Gastroesophageal sphincter (tissue), 4 donors: ENCODE measurements at regions not wholly inside any gene's neighbourhood (a gene's known extent, or its start where the extent isn't known, plus 50 kb on each side); places are given as distances from the start of the nearest gene placed in this dataset.
A peak's percentile ranks its signal among the peaks of the same experiment; 100 is the strongest.

Experiments used
- ATAC-seq: fragments of 150-250 bp; one replicate; pipeline ENCODE4 v1.9.1; 2016; ENCODE audit warnings: mild to moderate bottlenecking, moderate library complexity
- H3K27ac ChIP-seq, 4 donors: fragments of 200-600 bp; sonication (generic) in 3 of 4; 1 replicate in 3 of 4; 2 replicates in 1 of 4; pipeline ENCODE4 v1.5.1; 2016 to 2019
- H3K27me3 ChIP-seq: fragments of 200-600 bp; sonication (generic); one replicate; pipeline ENCODE4 v1.5.1; 2019
- H3K36me3 ChIP-seq, 2 donors: fragments of 200-600 bp; sonication (generic); one replicate each; pipeline ENCODE4 v1.5.1; 2019; ENCODE audit warnings: control low read depth in 1 of 2
- H3K4me1 ChIP-seq, 3 donors: fragments of 200-600 bp; sonication (generic); 1 replicate in 2 of 3; 2 replicates in 1 of 3; pipeline ENCODE4 v1.5.1; 2016 to 2019; ENCODE audit warnings: control low read depth in 2 of 3
- H3K4me3 ChIP-seq, 2 donors: fragments of 200-600 bp; sonication (generic); one replicate each; pipeline ENCODE4 v1.5.1; 2019; ENCODE audit warnings: mild to moderate bottlenecking in 1 of 2, moderate library complexity in 1 of 2
- H3K9me3 ChIP-seq, 3 donors: fragments of 200-600 bp; sonication (generic); one replicate each; pipeline ENCODE4 v1.5.1; 2017 to 2019; ENCODE audit warnings: control low read depth in 2 of 3
- EP300 ChIP-seq: sonication (generic); formaldehyde crosslinking; IDR thresholded peaks from one replicate; pipeline ENCODE4 v1.6.1; 2017; ENCODE audit warnings: antibody characterized with exemption, mild to moderate bottlenecking
- POLR2A ChIP-seq, 2 donors: fragments of 450-650 bp; IDR thresholded peaks; one replicate each; pipeline ENCODE4 v1.6.1; 2017; ENCODE audit warnings: antibody characterized with exemption in 2 of 2, mild to moderate bottlenecking in 2 of 2, moderate library complexity in 1 of 2
- POLR2AphosphoS5 ChIP-seq: sonication (generic); formaldehyde crosslinking; IDR thresholded peaks from one replicate; pipeline ENCODE4 v1.6.1; 2017; ENCODE audit warnings: antibody characterized with exemption
- WGBS, 2 donors: methylation state at CpG; one replicate each; pipeline ENCODE4 v1.1.5; 2018; ENCODE audit warnings: low coverage in 1 of 2; 5-methylcytosine and 5-hydroxymethylcytosine counted together
- TF ChIP-seq, protein P1 (sequence below), 4 experiments: fragments of 200-600 bp in 2 of 4; fragments of 450-650 bp in 2 of 4; sonication (generic) in 1 of 4; IDR thresholded peaks; one replicate each; pipeline ENCODE4 v1.5.1; 2017 to 2019; ENCODE audit warnings: antibody characterized with exemption in 4 of 4, mild to moderate bottlenecking in 2 of 4, moderate library complexity in 2 of 4

DNA sequence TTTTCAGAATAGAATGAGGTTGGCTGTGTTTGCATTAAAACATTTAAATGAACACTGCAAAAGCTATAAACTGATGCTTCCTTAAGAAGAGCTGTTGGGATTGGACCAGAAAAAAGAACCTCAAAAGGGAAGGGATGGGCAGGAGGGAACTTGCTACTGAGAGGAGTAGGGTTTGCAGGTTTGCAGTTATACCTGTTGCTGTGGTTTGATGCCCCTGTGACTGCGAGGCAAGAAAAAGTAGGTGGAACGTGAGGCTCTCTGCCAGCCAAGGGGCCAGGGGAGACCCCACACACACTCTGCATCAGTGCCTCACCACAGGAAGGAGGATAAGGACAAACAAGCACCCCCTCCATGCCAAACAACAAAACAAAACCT is 197.2 kb downstream of the BCAS1 start:
- no peak for ATAC-seq
- H3K4me1 ChIP-seq, result peaks cover 2 to 20% (median 4%) of the 10 kb centered on the region in 3 donors
- no peaks in the 10 kb centered on the region for H3K27me3 ChIP-seq
- TF ChIP-seq, protein P1, sequence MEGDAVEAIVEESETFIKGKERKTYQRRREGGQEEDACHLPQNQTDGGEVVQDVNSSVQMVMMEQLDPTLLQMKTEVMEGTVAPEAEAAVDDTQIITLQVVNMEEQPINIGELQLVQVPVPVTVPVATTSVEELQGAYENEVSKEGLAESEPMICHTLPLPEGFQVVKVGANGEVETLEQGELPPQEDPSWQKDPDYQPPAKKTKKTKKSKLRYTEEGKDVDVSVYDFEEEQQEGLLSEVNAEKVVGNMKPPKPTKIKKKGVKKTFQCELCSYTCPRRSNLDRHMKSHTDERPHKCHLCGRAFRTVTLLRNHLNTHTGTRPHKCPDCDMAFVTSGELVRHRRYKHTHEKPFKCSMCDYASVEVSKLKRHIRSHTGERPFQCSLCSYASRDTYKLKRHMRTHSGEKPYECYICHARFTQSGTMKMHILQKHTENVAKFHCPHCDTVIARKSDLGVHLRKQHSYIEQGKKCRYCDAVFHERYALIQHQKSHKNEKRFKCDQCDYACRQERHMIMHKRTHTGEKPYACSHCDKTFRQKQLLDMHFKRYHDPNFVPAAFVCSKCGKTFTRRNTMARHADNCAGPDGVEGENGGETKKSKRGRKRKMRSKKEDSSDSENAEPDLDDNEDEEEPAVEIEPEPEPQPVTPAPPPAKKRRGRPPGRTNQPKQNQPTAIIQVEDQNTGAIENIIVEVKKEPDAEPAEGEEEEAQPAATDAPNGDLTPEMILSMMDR (IDR thresholded peaks at IDR 0.05), result no peak
- TF ChIP-seq EP300 (no peak), POLR2A (IDR thresholded peaks at IDR 0.05) (no peak), POLR2AphosphoS5 (no peak)
- H3K4me3 ChIP-seq, result no peak overlapping the region
- no peak overlapping the region for H3K27ac ChIP-seq
- no peaks in the 10 kb centered on the region for H3K36me3 ChIP-seq
- WGBS, 2 donors, result 75 to 85% methylated on average over 2 of the region's 2 CpGs
- H3K9me3 ChIP-seq, result no peaks in the 10 kb centered on the region

DNA sequence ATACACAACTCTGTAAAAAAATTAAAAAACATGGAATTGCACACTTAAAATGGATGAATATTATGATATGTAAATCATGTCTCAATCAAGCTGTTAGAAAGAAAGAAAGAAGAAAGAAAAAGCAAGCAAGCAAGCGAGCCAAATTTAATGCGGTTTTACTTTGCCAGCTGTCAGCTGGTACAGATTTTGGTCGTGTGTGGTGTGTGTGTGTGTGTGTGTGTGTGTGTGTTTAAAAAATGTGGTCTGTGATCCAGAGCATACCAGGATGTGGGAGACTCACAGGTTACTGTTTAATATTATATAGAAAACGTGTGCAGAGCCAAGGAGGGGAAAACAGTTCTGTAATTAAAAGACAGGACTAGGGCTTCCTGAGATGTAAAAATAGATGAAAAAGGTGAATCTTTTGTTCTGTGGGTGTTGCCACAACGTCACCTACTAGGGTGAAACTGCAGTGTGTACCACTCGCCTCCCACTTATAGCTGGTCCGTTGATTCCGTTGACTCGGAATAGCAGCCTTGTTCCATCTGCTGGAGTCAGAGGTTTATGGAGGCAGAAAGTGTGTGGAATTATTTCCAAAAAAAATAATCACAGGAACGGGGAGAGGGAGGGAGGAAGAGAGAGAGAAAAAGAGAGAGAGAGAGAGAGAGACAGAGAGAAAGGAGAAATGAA is 197.7 kb downstream of the BCAS1 start:
- WGBS, 2 donors, result 19 to 34% methylated on average over 9 to 10 of the region's 10 CpGs
- no peak for ATAC-seq
- H3K27me3 ChIP-seq, result no peaks in the 10 kb centered on the region
- H3K4me3 ChIP-seq, result no peak overlapping the region
- TF ChIP-seq EP300 (no peak), POLR2AphosphoS5 (no peak)
- TF ChIP-seq, protein P1 (IDR thresholded peaks at IDR 0.05), result no peak
- H3K36me3 ChIP-seq, result no peaks in the 10 kb centered on the region
- peaks cover 3 to 21% (median 4%) of the 10 kb centered on the region in 3 donors for H3K4me1 ChIP-seq
- no peaks in the 10 kb centered on the region for H3K9me3 ChIP-seq
- H3K27ac ChIP-seq, result peak overlapping the region in 2 of 4 donors; percentile 3 to 4

DNA sequence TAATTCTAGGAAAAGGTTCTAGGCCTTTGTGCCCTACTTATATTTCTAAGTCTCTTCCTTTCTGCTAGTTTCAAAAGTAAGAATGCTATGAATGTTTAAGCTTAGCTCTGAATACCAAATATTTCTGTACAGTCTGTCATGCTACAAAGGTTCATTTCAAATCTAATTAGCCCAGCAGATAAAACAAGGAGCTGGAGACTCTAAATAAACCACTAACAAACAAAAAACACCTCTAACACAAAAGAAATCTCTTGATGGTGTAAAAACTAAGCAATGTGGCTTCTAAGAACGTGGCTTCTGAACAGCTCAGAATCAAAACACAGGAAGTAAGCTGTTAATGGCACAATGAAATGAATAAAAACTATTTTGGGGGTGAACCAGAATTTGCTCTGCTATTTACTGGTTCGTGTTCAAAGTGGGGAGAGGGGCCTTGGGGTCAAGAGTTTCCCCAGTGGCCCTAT is 198.3 kb downstream of the BCAS1 start:
- Histone ChIP-seq H3K4me3 (no peak overlapping the region), H3K36me3 (no peaks in the 10 kb centered on the region), H3K9me3 (no peaks in the 10 kb centered on the region), H3K4me1 (peaks cover 5 to 27% (median 6%) of the 10 kb centered on the region in 3 donors), H3K27ac (peak overlapping the region in 1 of 4 donors; percentile 4), H3K27me3 (no peaks in the 10 kb centered on the region)
- WGBS, 2 donors, result 18 to 46% methylated on average over 2 of the region's 2 CpGs
- no peak for TF ChIP-seq EP300
- TF ChIP-seq, protein P1 (IDR thresholded peaks at IDR 0.05), result no peak
- TF ChIP-seq POLR2A (IDR thresholded peaks at IDR 0.05), result no peak
- TF ChIP-seq POLR2AphosphoS5, result no peak
- ATAC-seq, result no peak

DNA sequence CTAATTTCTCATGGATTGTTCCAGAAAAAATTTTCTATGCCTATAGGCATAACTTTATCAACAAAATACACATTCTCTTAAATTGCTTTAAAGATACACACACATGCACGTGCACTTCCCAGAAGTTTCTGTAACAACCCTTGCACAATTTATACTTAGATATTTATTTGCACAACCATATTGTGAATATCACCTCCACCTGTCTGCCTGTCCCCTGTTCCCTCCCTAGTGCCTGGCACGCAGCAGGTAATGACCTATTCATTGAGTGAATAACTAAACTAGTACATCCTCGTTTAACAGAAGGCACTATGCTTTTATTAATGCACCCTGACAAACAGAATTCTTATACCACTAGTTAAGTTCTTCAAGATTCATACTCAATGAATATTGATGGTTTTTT is 198.9 kb downstream of the BCAS1 start:
- no peaks in the 10 kb centered on the region for H3K27me3 ChIP-seq
- TF ChIP-seq POLR2A (IDR thresholded peaks at IDR 0.05), result no peak
- TF ChIP-seq, protein P1 (IDR thresholded peaks at IDR 0.05), result no peak
- no peak for TF ChIP-seq EP300
- no peak for TF ChIP-seq POLR2AphosphoS5
- peaks cover 10 to 33% (median 11%) of the 10 kb centered on the region in 3 donors for H3K4me1 ChIP-seq
- no peak for ATAC-seq
- no peak overlapping the region for H3K4me3 ChIP-seq
- 76 to 81% methylated on average over 3 of the region's 3 CpGs for WGBS, 2 donors
- peak overlapping the region in 1 of 4 donors; percentile 4 for H3K27ac ChIP-seq
- no peaks in the 10 kb centered on the region for H3K36me3 ChIP-seq
- H3K9me3 ChIP-seq, result no peaks in the 10 kb centered on the region
